ENCODE measurements at regions not wholly inside any gene's neighbourhood (a gene's known extent, or its start where the extent isn't known, plus 50 kb on each side); places are given as distances from the start of the nearest gene placed in this dataset.

DNA sequence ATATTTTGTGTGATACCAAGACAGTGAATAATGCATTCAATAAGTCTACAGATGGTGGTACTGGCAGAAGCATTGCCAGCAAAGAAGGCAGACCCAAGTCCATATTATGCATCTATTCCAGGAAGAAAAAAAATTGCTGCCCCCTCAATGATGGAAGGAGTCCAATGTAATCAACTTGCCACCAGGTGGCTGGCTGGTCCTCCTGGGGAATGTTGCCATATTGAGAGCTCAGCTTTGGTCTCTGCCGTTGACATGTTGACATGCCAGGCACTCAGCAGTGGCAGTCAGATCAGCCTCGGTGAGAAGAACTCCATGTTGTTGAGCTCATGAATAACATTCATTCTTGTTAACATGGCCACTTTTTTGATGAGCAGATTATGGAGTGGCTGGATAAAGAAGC lies 298.5 kb downstream of the IGSF11 start:
- no peak for TF ChIP-seq EZH2 (IDR thresholded peaks at IDR 0.05; ENCODE audit: low read length, unreplicated experiment)
- TF ChIP-seq, protein P1, sequence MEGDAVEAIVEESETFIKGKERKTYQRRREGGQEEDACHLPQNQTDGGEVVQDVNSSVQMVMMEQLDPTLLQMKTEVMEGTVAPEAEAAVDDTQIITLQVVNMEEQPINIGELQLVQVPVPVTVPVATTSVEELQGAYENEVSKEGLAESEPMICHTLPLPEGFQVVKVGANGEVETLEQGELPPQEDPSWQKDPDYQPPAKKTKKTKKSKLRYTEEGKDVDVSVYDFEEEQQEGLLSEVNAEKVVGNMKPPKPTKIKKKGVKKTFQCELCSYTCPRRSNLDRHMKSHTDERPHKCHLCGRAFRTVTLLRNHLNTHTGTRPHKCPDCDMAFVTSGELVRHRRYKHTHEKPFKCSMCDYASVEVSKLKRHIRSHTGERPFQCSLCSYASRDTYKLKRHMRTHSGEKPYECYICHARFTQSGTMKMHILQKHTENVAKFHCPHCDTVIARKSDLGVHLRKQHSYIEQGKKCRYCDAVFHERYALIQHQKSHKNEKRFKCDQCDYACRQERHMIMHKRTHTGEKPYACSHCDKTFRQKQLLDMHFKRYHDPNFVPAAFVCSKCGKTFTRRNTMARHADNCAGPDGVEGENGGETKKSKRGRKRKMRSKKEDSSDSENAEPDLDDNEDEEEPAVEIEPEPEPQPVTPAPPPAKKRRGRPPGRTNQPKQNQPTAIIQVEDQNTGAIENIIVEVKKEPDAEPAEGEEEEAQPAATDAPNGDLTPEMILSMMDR (conservative IDR thresholded peaks at IDR 0.05; ENCODE audit: low read depth, low read length), result no peak
- TF ChIP-seq EZH2phosphoT487 (IDR thresholded peaks at IDR 0.05; ENCODE audit: borderline replicate concordance, low read length), result no peak

Data from PC-3 (cell line).